ENCODE measurements at regions not wholly inside any gene's neighbourhood (a gene's known extent, or its start where the extent isn't known, plus 50 kb on each side); places are given as distances from the start of the nearest gene placed in this dataset.

- TF ChIP-seq CTCF (IDR thresholded peaks at IDR 0.05) (no peak), POLR2AphosphoS5 (IDR thresholded peaks at IDR 0.05; ENCODE audit: low read depth, low read length) (no peak), REST (IDR thresholded peaks at IDR 0.05; ENCODE audit: insufficient read depth in 1 of 2, low read depth in 2 of 2, low read length in 1 of 2) (no peak), TCF7L2 (IDR thresholded peaks at IDR 0.05; ENCODE audit: low read depth, low read length) (no peak), SIN3A (IDR thresholded peaks at IDR 0.05; ENCODE audit: borderline replicate concordance, insufficient read depth, low read depth, low read length) (no peak)
Measured at GRCh38 chr21:21907271-21907670, 909.1 kb downstream of the NCAM2 start.

Measured in Panc1 (cell line).